HG02981 (cell line): ENCODE measurements at regions not wholly inside any gene's neighbourhood (a gene's known extent, or its start where the extent isn't known, plus 50 kb on each side); places are given as distances from the start of the nearest gene placed in this dataset.

Experiments used
- ATAC-seq: cut with Tn5 transposase; IDR thresholded peaks from one replicate; pipeline ENCODE4 v1.9.1; 2021; ENCODE audit warnings: mild to moderate bottlenecking, moderate library complexity; ENCODE audit not compliant: unreplicated experiment

DNA sequence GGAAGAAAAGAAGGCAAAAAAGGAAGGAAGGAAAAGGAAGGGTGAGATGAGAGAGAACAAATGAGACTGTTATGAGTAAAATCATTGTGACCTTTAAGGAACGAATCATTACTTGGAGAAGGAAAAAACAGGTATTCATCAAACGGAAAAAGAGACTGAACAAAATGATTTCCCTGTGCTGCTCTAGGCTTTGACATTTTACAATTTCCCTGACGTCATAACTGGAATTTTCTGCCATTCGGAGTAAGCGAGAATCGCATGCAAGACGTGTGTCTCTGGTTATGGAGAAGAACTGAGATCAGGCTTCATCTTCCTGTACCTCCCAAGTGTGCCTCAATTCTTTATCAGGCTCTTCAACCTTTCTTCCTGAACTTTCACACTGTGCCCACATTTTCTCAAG lies 534.7 kb upstream of the KLHL29 start:
- ATAC-seq = no peak

DNA sequence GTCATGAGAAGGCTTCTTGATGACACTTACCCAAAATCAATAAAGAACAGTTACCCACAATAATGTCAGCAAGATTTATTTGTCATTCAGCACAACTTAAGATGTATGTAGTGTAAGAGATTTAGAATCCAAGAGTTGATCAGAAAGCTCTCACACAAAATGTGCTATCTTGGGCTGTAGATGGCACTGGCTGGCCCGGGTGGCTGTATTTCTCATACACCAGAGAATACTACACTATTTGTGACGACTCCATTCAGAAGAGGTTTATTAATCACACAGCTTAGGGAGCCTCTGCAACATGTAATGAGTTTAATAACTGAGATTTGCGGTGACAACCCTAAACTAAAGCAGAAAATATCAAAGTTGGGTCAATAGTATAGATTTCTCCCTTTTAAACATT lies 530.4 kb upstream of the KLHL29 start:
- no peak for ATAC-seq

GRCh38 chr2:22855081-22855480 lies 529.9 kb upstream of the KLHL29 start:
- no peak for ATAC-seq

- ATAC-seq = no peak
These were observed 529.2 kb upstream of the KLHL29 start for GRCh38 chr2:22855761-22856184.

DNA sequence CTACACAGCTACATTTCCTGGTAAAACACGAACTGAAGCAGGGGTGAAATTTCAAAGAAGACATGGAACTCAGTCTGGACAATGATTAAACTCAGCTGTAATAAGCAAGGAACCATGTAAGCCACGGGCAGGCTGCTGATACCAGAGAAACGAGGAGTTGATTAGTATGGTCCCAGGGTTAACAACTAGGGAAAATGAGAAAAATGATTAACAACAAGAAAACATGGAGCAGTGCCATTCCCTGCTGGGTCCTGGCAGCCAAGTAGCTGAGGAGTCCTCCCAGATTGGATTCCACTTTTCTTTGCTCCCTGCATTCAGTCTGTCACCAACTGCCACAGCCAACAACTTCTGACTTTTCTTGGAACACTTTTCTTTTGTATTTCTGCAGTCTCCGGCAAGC lies 517.0 kb upstream of the KLHL29 start:
- ATAC-seq = no peak

DNA sequence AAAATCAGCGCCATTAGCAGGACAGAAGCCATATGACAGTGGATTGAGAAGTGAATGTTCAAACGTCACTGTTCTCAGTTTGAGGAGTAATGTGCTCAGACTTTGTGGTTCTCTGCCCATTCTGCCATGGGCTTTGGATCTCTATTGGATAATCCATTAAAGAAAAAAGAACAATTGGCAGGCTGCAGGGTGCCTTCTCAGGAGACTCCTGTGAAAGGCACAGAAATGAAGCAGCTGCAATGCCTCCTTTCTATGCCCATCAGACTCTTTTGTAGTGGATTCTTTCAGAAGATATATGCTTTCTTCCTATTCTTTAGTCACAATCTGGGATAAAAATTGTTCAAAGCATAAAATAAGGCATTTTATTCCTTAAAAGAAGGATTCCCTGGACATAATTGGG lies 506.9 kb upstream of the KLHL29 start:
- no peak for ATAC-seq

DNA sequence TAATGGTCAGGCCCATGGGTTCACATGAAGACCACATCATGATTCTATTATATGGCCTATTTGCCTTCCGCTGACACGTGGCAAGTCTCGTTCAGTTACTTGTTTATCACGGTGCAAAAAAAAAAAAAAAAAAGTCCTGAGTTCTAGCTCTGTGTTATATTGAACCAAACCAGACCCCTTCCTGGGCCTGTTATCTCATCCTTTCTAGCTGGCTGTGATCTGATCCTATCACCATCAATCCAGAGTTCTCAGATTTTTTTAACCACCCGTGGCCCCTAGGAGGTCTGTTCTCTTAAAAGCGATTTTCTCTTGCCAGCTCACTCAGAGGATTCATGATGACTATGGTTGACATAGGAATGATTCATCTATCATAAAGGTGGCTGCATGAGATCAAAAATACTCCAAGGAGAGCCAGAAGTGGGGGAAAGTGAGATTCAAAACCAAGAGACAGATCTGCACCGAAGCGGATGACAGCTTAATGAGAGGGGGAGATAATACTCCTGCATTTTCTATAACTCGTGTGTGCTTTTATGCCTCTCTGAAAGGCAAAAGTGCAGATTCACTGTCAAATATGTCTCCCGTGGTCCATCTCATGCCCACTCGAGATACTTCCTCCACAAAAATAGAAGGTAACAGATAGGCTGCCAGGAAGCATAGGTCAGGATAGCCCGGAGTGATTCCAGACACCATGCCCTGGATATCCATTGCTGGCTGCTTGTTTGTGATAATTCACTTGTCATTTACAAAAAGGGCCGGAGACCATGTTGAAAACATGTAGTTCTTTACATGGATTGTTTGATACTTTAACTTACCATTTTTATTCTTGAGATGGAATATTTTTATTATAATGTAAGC lies 505.7 kb upstream of the KLHL29 start:
- ATAC-seq = no peak

DNA sequence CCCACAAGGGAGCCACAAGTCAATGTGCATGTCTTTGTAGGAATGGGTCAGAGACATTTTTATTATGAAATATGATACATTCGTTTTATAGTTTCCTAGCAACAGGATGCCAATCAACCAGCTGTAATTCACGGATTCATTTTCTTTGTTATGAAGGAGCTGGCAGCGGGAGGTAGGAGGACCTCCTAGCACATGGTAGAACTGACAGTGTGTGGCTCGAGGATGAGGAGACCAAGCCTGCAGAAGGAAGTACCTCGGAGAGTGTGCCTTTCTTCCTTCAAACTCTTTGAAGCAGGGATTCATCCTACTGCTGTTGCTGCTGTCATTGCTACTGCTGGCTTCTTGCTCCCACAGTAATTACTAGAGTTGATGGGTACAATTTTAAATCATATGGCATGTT lies 504.8 kb upstream of the KLHL29 start:
- ATAC-seq = no peak

GRCh38 chr2:22882011-22882410 lies 503.0 kb upstream of the KLHL29 start:
- ATAC-seq = no peak

GRCh38 chr2:22882643-22883042 lies 502.3 kb upstream of the KLHL29 start:
- no peak for ATAC-seq

DNA sequence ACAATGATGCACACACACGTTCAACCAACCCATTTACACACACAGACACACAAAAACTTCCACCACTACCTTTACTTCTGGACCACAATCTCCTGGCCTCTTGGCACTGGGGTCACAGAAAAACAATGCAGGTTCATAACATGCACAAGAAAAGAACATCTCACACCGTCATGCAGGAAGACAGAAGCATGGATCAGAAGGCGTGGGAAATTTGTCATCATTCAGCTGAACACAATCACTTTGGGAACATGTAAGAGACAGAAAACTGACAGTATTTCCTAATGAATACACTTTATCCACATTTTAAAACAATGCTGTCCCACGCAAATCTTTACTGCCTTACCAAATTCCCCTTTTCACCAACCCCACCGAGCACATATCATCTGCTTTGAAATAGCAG lies 501.9 kb upstream of the KLHL29 start:
- no peak for ATAC-seq

GRCh38 chr2:22885245-22885644 lies 499.7 kb upstream of the KLHL29 start:
- ATAC-seq = no peak

DNA sequence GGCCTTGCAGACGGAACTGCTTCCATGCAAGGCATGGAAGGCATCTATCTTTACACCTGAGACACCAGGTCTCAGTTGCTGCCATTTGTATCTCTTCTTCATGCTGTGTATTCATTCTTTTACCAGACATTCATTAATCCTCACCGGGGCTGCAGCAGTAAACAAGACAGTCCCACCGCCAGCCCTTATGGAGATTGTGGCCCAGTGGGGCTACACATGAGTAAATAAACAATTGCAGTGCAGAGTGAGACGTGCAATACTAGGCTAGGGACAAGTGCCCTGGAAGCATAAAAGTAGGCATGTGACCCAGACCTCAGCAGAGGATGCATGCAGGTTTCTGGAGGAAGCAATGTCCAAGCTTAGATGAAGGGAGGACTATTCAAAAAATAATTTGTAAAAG lies 497.6 kb upstream of the KLHL29 start:
- ATAC-seq = no peak

DNA sequence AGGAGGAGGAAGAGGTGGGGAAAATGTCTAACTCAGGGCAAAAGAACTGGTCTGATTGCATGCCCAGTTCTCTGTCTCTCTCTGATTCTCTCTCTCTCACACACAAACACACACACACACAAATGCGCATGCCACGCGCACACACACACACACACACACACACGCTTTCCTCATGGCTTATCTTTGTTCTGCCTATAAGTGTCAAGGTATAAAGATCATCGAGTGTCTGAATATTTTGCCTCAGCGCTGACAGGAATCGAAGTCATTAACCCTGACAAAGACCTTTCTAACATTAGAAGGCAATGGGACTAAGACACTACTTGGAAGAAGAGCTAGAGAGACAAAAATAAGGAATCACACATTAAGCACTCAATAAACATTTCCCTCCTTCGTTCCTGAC lies 497.1 kb upstream of the KLHL29 start:
- ATAC-seq = no peak

DNA sequence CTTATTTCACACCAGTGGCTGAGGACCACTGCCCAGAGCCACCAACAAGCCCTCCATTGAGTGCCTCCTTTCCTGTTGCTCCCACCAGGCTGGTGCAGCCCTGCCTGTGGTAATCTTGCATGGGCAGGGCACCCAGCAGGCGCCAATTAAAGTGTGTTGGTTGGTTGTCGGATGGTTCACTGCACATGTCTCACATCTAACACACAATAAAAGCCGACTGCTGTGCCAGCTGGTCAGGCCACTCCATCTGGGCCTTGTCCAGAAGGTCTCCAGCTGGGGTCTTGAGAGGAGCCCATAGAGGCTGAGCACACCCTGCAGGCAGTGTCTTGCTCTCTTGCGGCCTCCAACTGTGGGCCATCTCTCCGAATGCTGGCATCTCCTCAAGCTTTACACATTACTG lies 494.8 kb upstream of the KLHL29 start:
- ATAC-seq = no peak

GRCh38 chr2:22893761-22894517 lies 491.0 kb upstream of the KLHL29 start:
- ATAC-seq = no peak

DNA sequence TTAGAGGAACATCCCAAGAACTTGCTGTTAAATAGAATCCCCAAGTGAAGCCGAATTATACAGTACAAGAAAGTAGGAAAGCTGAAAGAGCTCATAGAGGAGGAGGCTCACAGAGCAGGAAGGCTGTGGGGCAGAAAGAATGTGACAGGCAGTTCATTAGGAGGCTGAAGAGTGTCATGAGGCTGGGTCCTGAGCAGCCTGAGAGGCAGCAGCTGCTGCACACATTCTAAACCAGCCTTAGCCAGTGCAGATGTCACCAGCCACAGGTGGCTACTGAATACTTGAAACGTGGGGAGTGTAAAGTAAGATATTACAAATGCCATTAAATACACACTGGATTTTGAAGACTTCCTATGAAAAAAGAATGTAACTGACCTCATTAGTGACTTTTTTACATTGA lies 490.2 kb upstream of the KLHL29 start:
- no peak for ATAC-seq

DNA sequence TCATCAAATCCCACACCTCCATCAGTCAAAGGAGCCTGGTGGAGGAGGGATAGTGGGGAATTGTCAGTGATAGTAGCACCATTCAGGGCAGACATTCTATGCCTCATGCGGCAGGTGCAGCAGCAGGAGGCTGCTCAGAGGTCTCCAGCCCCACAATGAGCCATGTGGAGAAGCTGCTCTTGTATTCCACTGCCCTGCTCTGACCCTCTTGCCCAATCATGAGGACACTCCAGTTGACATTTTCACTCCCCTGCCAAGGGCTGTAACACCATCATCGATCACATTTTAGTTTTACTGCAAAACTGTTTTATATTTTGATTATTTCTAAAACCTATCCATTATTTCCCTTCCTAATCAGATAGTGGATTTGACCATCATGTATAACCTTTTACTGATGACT lies 487.6 kb upstream of the KLHL29 start:
- ATAC-seq = no peak

GRCh38 chr2:22900674-22901073 lies 484.3 kb upstream of the KLHL29 start:
- no peak for ATAC-seq

DNA sequence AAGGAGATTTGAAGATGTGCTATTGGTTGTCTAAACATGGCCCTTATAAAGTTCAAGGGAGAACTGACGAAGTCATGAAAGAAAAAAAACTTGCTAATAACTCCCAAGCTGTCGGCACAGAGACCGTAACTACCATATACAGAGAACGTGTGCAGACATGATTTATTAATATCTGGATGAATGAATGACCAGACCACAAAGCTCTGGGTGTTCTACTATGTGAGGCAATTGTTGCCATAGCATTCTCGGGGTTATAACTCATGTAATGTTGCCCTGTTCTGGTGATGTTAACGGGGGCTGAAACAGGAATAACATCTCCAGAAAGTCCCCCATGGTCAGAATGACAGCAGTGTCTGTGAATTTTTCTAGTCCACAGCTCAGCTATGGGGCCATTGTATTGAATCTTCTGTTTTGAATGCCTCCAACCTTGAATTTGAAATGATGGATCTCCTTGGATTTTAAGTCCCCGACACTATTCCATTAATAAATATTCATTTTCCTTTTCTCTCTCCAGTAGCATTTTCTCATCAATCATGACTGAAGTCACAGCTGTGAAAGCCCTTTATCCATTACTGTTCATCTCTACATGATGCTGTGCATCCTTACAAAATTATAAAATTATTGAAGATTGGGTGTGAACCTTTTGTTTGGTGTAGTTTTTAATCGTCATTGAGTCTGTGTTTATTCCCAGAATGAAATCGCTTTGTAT lies 483.4 kb upstream of the KLHL29 start:
- ATAC-seq = no peak

DNA sequence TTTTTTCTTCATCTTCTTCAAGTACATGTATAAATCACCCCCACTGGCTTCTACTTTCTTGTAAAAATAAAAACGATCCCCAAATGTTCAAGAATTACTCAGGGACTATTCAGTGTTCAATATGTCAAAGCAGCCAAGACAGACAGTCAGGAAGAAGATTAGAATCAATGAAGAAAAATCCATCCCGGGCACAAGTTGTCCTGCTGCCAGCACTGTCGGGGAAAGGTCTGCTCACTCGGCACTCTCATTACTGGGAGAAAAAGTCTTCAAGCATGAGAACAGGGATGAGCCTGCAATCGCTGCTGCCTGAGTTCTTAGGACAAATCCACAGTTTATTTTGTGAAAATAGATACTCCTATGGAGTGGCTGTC lies 482.8 kb upstream of the KLHL29 start:
- no peak for ATAC-seq

DNA sequence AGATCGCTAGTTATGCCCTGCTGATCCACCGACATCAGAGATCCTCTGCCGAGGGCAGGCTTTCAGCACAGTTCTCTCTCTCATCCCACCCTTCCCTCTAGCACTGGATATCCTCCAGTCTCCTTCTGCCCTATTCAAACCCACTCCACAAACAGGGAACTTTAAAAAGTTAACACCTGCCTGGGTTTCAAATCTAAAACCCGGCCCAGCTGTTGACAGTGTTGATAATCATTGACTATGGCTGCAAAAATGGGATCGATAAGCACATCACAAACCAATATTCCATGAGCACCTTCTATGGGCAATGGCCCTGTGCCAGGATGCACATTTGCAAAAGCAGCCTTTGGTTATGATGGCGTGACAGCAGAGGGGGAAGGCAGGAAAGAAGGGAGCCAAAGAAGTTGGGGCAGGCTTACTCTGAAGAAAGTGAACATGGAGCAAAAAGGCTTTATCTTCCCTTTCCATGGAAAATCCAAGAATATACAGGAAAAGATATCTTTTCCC lies 482.3 kb upstream of the KLHL29 start:
- ATAC-seq = no peak
